ENCODE measurements at regions not wholly inside any gene's neighbourhood (a gene's known extent, or its start where the extent isn't known, plus 50 kb on each side); places are given as distances from the start of the nearest gene placed in this dataset.

DNA sequence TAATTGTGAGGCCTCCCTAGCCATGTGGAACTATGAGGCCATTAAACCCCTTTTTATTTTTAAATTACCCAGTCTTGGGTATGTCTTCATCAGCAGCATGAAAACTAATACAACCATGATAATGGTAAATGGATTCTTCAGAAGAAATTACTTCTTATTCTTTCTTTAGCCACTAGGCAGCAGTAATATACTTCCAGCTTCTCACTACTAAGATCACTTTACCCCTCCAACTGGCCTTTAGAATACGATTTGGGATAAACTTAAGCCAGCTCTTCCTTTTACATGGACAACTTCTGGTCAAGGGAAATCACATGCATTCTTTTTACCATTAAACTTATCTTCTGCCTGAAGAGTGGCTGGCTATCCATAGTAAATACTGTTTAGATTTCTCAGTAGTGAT lies 355.4 kb downstream of the MAN2A1 start:
- TF ChIP-seq, protein P1, sequence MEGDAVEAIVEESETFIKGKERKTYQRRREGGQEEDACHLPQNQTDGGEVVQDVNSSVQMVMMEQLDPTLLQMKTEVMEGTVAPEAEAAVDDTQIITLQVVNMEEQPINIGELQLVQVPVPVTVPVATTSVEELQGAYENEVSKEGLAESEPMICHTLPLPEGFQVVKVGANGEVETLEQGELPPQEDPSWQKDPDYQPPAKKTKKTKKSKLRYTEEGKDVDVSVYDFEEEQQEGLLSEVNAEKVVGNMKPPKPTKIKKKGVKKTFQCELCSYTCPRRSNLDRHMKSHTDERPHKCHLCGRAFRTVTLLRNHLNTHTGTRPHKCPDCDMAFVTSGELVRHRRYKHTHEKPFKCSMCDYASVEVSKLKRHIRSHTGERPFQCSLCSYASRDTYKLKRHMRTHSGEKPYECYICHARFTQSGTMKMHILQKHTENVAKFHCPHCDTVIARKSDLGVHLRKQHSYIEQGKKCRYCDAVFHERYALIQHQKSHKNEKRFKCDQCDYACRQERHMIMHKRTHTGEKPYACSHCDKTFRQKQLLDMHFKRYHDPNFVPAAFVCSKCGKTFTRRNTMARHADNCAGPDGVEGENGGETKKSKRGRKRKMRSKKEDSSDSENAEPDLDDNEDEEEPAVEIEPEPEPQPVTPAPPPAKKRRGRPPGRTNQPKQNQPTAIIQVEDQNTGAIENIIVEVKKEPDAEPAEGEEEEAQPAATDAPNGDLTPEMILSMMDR (IDR thresholded peaks at IDR 0.05), result peak; percentile 3; the same call in 1 of the 2 replicates
- TF ChIP-seq POLR2AphosphoS5 (IDR thresholded peaks at IDR 0.05; ENCODE audit: low read depth, low read length), result no peak
- no peak for TF ChIP-seq SIN3A (IDR thresholded peaks at IDR 0.05; ENCODE audit: borderline replicate concordance, insufficient read depth, low read depth, low read length)
- no peak for TF ChIP-seq TCF7L2 (IDR thresholded peaks at IDR 0.05; ENCODE audit: low read depth, low read length)

Measured in Panc1 (cell line).